ENCODE measurements at regions not wholly inside any gene's neighbourhood (a gene's known extent, or its start where the extent isn't known, plus 50 kb on each side); places are given as distances from the start of the nearest gene placed in this dataset.

GRCh38 chr5:66306844-66307315 is 162.8 kb downstream of the SREK1 start:
- H3K27ac ChIP-seq (ENCODE audit: extremely low read depth, low read depth, low read length), result no peak overlapping the region
- POLR2A ChIA-PET, result no interaction called here
- H3K36me3 ChIP-seq (ENCODE audit: control insufficient read depth in 2 of 2, insufficient read depth in 1 of 2, low read length in 2 of 2), result no peaks in the 10 kb centered on the region
- no peak overlapping the region for H3K4me3 ChIP-seq (ENCODE audit: low read depth, low read length)
- no peaks in the 10 kb centered on the region for H3K9me3 ChIP-seq (ENCODE audit: control insufficient read depth, insufficient read depth, low read depth, low read length)
- CTCF ChIA-PET, result interaction anchor here (0.6 to 5.0 kb wide), 73 partner anchors 8 to 1671 kb away, joined by 3 to 82 read pairs (median 4); no protein-coding TSS in a partner anchor
- TF ChIP-seq ZNF274 (IDR thresholded peaks at IDR 0.05; ENCODE audit: low read length), result no peak
- TF ChIP-seq ZNF274 (tag by site-specific recombination; IDR thresholded peaks at IDR 0.05; ENCODE audit: borderline replicate concordance), result no peak
- TF ChIP-seq PRDM6 (tag by site-specific recombination; IDR thresholded peaks at IDR 0.05), result no peak
- TF ChIP-seq, protein P1, sequence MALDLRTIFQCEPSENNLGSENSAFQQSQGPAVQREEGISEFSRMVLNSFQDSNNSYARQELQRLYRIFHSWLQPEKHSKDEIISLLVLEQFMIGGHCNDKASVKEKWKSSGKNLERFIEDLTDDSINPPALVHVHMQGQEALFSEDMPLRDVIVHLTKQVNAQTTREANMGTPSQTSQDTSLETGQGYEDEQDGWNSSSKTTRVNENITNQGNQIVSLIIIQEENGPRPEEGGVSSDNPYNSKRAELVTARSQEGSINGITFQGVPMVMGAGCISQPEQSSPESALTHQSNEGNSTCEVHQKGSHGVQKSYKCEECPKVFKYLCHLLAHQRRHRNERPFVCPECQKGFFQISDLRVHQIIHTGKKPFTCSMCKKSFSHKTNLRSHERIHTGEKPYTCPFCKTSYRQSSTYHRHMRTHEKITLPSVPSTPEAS (tag by site-specific recombination; IDR thresholded peaks at IDR 0.05), result no peak
- TF ChIP-seq ZNF37A (tag by site-specific recombination; IDR thresholded peaks at IDR 0.05), result no peak
- no peak for TF ChIP-seq ZNF423 (tag by site-specific recombination; IDR thresholded peaks at IDR 0.05)
- no peak for TF ChIP-seq ELK4 (IDR thresholded peaks at IDR 0.05; ENCODE audit: borderline replicate concordance, low read depth, low read length)
- no peak for TF ChIP-seq ZNF138 (tag by site-specific recombination; IDR thresholded peaks at IDR 0.05; ENCODE audit: borderline replicate concordance)
- TF ChIP-seq GLI2 (tag by site-specific recombination; IDR thresholded peaks at IDR 0.05; ENCODE audit: borderline replicate concordance, low read depth), result no peak
- TF ChIP-seq ZNF426 (tag by site-specific recombination; IDR thresholded peaks at IDR 0.05), result no peak
- TF ChIP-seq ZNF18 (tag by site-specific recombination; IDR thresholded peaks at IDR 0.05), result no peak
- TF ChIP-seq YY2 (tag by site-specific recombination; IDR thresholded peaks at IDR 0.05), result no peak
- TF ChIP-seq ZNF366 (tag by site-specific recombination; conservative IDR thresholded peaks at IDR 0.05), result no peak
- TF ChIP-seq ZNF629 (tag by site-specific recombination; IDR thresholded peaks at IDR 0.05), result no peak
- TF ChIP-seq, protein P2, sequence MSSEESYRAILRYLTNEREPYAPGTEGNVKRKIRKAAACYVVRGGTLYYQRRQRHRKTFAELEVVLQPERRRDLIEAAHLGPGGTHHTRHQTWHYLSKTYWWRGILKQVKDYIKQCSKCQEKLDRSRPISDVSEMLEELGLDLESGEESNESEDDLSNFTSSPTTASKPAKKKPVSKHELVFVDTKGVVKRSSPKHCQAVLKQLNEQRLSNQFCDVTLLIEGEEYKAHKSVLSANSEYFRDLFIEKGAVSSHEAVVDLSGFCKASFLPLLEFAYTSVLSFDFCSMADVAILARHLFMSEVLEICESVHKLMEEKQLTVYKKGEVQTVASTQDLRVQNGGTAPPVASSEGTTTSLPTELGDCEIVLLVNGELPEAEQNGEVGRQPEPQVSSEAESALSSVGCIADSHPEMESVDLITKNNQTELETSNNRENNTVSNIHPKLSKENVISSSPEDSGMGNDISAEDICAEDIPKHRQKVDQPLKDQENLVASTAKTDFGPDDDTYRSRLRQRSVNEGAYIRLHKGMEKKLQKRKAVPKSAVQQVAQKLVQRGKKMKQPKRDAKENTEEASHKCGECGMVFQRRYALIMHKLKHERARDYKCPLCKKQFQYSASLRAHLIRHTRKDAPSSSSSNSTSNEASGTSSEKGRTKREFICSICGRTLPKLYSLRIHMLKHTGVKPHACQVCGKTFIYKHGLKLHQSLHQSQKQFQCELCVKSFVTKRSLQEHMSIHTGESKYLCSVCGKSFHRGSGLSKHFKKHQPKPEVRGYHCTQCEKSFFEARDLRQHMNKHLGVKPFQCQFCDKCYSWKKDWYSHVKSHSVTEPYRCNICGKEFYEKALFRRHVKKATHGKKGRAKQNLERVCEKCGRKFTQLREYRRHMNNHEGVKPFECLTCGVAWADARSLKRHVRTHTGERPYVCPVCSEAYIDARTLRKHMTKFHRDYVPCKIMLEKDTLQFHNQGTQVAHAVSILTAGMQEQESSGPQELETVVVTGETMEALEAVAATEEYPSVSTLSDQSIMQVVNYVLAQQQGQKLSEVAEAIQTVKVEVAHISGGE (tag by site-specific recombination; conservative IDR thresholded peaks at IDR 0.05; ENCODE audit: low read depth), result no peak
- TF ChIP-seq ZNF704 (tag by site-specific recombination; IDR thresholded peaks at IDR 0.05), result no peak
- TF ChIP-seq ZNF677 (tag by site-specific recombination; IDR thresholded peaks at IDR 0.05), result no peak
- H3K4me1 ChIP-seq (ENCODE audit: control insufficient read depth, insufficient read depth, low read length), result no peaks in the 10 kb centered on the region
